Thoracic aorta (tissue), 2 donors: ENCODE measurements at regions not wholly inside any gene's neighbourhood (a gene's known extent, or its start where the extent isn't known, plus 50 kb on each side); places are given as distances from the start of the nearest gene placed in this dataset.

Source experiments
- ATAC-seq: fragments of 150-250 bp; one replicate; pipeline ENCODE4 v1.8.0; 2017; ENCODE audit warnings: low read depth; ENCODE audit not compliant: insufficient number of reproducible peaks, low FRiP score
- DNase-seq: peaks from one replicate; pipeline ENCODE4 v3.0.0-alpha.2; 2020; ENCODE audit warnings: low spot score
- H3K27ac ChIP-seq, 2 donors: fragments of 200-600 bp; sonication (generic); 1 replicate in 1 of 2; 2 replicates in 1 of 2; pipeline ENCODE4 v1.5.1; 2016; ENCODE audit warnings: mild to moderate bottlenecking in 2 of 2, moderate library complexity in 2 of 2
- H3K27me3 ChIP-seq: fragments of 200-600 bp; sonication (generic); replicated peaks from 2 replicates; pipeline ENCODE4 v1.6.0; 2016; ENCODE audit warnings: mild to moderate bottlenecking; ENCODE audit not compliant: insufficient read depth
- H3K36me3 ChIP-seq: fragments of 200-600 bp; sonication (generic); one replicate; pipeline ENCODE4 v1.5.1; 2016
- H3K4me1 ChIP-seq, 2 donors: fragments of 200-600 bp; sonication (generic); 1 replicate in 1 of 2; 2 replicates in 1 of 2; pipeline versions ENCODE4 v1.5.1 to v1.6.0; 2016; ENCODE audit warnings: low read depth in 2 of 2, mild to moderate bottlenecking in 1 of 2; ENCODE audit not compliant: control insufficient read depth in 1 of 2
- H3K4me3 ChIP-seq: fragments of 200-600 bp; sonication (generic); 2 replicates; pipeline ENCODE4 v1.5.1; 2016; ENCODE audit warnings: mild to moderate bottlenecking
- H3K9me3 ChIP-seq: fragments of 200-600 bp; sonication (generic); 2 replicates; pipeline ENCODE4 v1.5.1; 2016
- CTCF ChIP-seq: fragments of 200-600 bp; sonication (generic); IDR thresholded peaks from one replicate; pipeline ENCODE4 v1.5.1; 2019; ENCODE audit warnings: antibody characterized with exemption

- no peak for TF ChIP-seq CTCF
- ATAC-seq (no peak), DNase-seq (no peak)
- H3K4me1 ChIP-seq: peaks cover 8 to 15% of the 10 kb centered on the region in 2 donors
- H3K36me3 ChIP-seq: no peaks in the 10 kb centered on the region
- H3K27ac ChIP-seq: no peak overlapping the region
- H3K27me3 ChIP-seq: no peaks in the 10 kb centered on the region
- H3K9me3 ChIP-seq: no peaks in the 10 kb centered on the region
- no peak overlapping the region for H3K4me3 ChIP-seq
Observed at GRCh38 chr5:17343675-17344074, 126.2 kb downstream of the BASP1 start.

GRCh38 chr5:17346811-17347210 lies 129.4 kb downstream of the BASP1 start:
- Histone ChIP-seq H3K36me3 (no peaks in the 10 kb centered on the region), H3K9me3 (no peaks in the 10 kb centered on the region), H3K4me3 (no peak overlapping the region), H3K4me1 (peaks cover 0 to 1% of the 10 kb centered on the region in 2 donors), H3K27me3 (no peaks in the 10 kb centered on the region), H3K27ac (no peak overlapping the region)
- no peak for TF ChIP-seq CTCF
- ATAC-seq (no peak), DNase-seq (no peak)

- no peak for ATAC-seq
- H3K4me1 ChIP-seq: no peaks in the 10 kb centered on the region
- no peaks in the 10 kb centered on the region for H3K27me3 ChIP-seq
- TF ChIP-seq CTCF: no peak
- H3K9me3 ChIP-seq: no peaks in the 10 kb centered on the region
- no peak for DNase-seq
- H3K36me3 ChIP-seq: no peaks in the 10 kb centered on the region
- H3K4me3 ChIP-seq: no peak overlapping the region
- no peak overlapping the region for H3K27ac ChIP-seq
Observed at GRCh38 chr5:17352223-17352622, 134.8 kb downstream of the BASP1 start.

- ATAC-seq (no peak), DNase-seq (no peak)
- H3K9me3 ChIP-seq: no peaks in the 10 kb centered on the region
- TF ChIP-seq CTCF: no peak
- no peaks in the 10 kb centered on the region for H3K27me3 ChIP-seq
- no peaks in the 10 kb centered on the region for H3K4me1 ChIP-seq
- no peaks in the 10 kb centered on the region for H3K36me3 ChIP-seq
- no peak overlapping the region for H3K4me3 ChIP-seq
- H3K27ac ChIP-seq: no peak overlapping the region
Observed at GRCh38 chr5:17354265-17354664, 136.8 kb downstream of the BASP1 start.

- Histone ChIP-seq H3K4me3 (no peak overlapping the region), H3K9me3 (no peaks in the 10 kb centered on the region), H3K27me3 (no peaks in the 10 kb centered on the region), H3K27ac (no peak overlapping the region), H3K4me1 (no peaks in the 10 kb centered on the region), H3K36me3 (no peaks in the 10 kb centered on the region)
- no peak for TF ChIP-seq CTCF
- no peak for DNase-seq
- ATAC-seq: no peak
Observed at GRCh38 chr5:17355586-17356346, 138.3 kb downstream of the BASP1 start.
